Right ventricle myocardium superior (tissue), 1 donor: ENCODE measurements at regions not wholly inside any gene's neighbourhood (a gene's known extent, or its start where the extent isn't known, plus 50 kb on each side); places are given as distances from the start of the nearest gene placed in this dataset.
A peak's percentile ranks its signal among the peaks of the same experiment; 100 is the strongest.
"Not testable (repeated sequence)": the region's sequence is repeated elsewhere in the genome, so short reads cannot be mapped to it uniquely, and the experiment has no call there.

ENCODE experiments used
- ATAC-seq: fragments of 200-7000 bp; cut with Tn5 transposase; one replicate; pipeline ENCODE4 v1.9.1; 2020; ENCODE audit warnings: mild to moderate bottlenecking; ENCODE audit not compliant: poor library complexity
- DNase-seq: peaks from one replicate; pipeline ENCODE4 v3.0.0-alpha.2; 2020
- intact Hi-C: fragments of 100-400 bp; cut with DNase I; formaldehyde crosslinking; loops from one replicate; pipeline ENCODE4 v1.11.2; 2022
- donor health status: DM: no; HTN: yes; CAD: no; lungs with severe emphysema.

DNA sequence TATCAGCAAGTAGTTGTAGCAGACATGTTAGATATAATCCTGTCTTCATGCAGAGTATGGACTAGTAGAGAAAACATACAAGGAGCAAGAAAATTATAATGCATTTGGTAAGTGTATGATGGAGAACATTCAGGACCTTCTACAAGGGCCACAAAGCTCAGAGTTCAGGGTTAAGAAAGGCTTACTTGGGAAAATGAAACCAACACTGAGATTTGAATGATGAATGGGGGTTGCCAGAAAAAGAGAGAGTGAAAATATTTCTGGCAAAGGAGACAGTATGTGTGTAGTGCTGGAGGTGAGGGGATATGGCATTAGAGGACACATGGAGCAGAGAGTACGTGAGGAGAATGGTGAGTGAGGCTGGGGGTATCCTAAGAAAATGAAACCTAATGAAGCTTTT is 169.8 kb upstream of the STK32A start:
- ATAC-seq, result no peak
- DNase-seq, result no peak
- intact Hi-C loops, result no loop called here

DNA sequence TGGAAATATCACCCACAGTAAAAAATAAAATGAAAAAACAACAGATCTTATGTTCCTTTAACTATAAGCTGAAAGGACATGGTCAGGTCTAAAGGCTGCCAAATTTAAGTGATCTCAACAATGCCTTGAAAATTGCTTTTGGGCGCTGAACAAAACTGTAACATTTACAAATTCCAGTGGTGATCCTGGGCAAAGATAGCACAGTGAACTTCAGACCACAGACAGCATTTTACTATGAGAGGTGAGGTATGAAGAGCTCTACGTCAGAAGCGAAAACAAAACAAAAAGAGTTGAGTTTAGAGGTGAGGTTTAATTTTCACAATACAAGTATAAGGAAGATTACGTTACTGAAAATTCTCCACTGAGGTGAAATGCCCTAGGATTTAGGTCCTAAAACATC is 165.8 kb upstream of the STK32A start:
- ATAC-seq, result no peak
- intact Hi-C loops, result no loop called here
- no peak for DNase-seq

DNA sequence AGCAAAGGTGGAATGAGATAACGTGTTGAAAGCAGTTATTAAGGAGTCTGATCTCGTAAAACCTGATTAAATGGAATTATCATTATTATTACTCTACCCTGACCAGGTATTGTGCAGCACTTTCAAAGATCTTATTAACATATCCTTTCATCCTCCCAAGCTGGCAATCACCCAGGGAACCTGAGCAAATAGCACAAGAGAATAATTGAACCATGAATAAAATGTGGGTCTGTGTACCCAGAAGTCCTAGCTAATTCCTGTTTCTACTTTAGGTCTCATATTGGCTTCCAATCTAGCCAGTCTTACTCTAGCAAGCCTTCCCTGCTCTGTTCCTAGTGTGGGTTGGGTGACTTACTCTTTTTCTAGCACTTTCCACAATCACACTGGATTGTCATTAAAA is 162.2 kb upstream of the STK32A start:
- intact Hi-C loops, result no loop called here
- ATAC-seq, result no peak
- no peak for DNase-seq

DNA sequence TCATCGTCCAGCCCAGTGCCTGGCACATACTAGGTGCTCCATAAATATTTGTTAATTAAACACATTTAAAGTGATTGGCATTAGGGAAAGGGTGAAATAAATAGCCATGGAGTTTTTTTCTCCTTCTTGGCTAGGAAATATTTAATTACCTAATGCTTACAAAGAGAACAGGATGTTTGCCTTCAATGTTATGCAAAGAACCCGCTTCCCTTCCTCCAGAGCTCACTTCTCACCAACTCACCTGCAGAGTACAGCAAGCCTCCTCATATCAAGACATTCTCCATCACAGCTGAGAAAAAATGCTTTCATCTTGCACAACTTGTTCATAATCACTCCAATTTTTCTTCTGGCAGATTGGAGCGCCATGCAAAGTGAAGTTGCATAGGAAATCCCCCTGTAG is 161.7 kb upstream of the STK32A start:
- intact Hi-C loops, result no loop called here
- no peak for ATAC-seq
- DNase-seq, result no peak

DNA sequence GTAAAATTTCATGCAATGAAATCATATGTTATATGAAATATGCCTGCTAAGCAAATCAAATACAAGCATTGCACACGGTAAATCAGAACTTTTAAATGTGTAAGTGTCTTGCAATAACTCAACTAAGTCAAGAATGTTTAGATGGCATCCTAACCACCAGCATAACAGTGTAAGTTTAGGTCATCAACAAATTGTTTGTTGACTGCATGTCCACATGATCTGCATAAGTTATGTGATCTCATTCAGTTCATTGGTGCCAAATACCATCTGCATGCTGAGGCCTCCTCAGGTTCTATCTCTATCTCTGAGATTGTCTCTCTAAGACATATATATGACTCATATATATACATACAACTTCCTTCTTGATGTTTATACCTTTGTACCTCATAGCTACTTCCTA is 159.6 kb upstream of the STK32A start:
- DNase-seq, result no peak
- ATAC-seq, result no peak

DNA sequence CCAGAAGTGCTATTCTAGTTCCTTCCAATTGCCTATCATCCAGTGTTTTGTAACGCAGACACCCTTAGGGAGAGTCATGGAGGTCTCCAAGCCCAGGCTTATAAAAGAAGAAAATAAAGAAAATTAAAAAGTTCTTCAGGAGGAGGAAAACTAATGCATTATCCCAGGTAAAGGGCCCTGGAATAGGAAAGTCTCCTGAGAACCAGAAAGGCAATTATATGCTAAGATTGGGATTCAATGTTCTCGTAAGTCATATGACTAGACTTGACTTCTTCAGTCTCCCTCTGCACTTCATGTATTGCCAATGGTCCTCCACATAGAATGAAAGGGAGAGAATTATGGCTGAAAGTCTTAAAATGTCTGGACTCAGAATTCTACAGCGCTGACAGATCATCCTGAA is 154.4 kb upstream of the STK32A start:
- DNase-seq (no peak), ATAC-seq (no peak)
- intact Hi-C loops, result no loop called here

More for the DNA sequence above, 159.6 kb upstream of the STK32A start:
- intact Hi-C loops, result no loop called here

DNA sequence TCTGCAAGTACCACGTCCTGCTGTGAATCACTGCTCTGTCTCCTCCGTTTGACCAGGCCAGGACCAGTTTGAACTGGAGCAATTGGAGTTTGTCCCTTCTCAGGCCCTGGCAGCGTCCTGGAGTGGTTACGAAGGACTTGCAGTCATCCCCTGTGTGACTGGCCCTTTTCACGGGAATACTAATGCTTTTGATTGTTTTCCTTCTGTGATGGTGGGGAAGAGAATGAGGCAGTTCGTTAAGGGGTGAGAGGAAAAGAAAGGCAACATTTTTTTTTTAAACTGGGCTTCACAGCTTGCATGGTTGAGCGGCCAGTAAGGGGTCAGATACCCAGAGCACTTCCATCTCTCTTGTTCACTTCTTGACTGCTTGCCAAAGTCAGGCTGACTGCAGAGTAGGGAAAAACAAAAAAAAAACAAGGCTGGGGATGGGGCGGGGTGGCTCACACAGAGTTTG is 153.5 kb upstream of the STK32A start:
- no peak for ATAC-seq
- intact Hi-C loops, result no loop called here
- DNase-seq, result no peak

DNA sequence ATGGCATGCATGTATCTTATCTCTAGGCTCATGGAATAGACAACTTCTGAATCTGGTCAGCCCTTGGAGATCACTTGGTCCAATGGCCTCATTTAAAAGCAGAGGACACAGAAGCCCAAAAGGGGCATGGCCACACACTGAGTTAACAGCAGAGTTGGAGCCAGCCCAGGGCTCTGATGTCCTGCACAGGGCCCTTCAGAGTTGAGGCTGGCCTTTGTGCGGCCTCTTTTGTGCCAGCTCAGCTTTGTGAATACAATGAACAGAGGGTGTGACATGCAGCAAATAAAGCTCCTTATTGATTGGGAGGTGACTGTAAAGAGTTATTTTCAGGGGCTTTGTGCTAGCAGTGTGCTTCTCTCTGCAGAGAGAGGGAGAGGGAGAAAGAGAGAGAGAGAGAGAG is 150.1 kb upstream of the STK32A start:
- intact Hi-C loops, result no loop called here
- no peak for DNase-seq
- ATAC-seq, result no peak

DNA sequence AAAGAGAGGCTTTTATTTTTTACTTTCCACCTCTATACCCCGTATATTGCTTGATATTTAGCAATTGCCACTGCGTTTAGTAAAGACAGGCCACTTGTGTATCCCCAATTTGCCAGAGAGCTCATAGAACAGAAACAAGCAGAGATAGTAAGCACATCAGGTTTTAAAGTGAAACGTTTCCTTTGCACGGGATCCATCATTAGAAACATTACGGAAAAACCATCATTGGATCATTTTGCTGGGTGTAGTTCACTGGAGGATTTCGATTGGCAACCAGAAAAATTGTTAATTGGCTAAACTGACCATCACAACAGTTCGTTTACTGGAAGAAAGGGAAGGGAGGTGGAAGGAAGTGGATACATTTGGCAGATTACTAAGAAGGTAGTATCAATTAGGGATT is 149.4 kb upstream of the STK32A start:
- no peak for ATAC-seq
- no peak for DNase-seq
- intact Hi-C loops, result no loop called here

DNA sequence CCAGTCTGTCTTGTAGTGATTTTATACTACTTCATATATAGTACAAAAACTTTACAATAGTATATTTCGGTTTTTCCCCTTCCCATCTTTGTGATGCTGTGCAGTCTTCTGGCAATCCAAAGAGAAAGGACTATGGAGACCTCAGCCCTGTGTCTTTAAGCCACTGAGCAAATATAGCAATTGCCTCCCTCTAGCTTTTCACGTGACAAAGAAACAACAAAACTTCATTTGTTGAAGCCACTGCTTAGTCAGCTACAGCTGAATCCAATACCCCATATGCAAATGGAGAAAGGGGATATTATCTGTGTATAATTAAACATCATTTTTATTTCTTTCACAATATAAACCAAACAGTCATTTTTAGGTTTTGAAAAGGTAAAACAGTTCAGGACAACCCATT is 142.8 kb upstream of the STK32A start:
- ATAC-seq, result no peak
- DNase-seq, result no peak
- intact Hi-C loops, result no loop called here

DNA sequence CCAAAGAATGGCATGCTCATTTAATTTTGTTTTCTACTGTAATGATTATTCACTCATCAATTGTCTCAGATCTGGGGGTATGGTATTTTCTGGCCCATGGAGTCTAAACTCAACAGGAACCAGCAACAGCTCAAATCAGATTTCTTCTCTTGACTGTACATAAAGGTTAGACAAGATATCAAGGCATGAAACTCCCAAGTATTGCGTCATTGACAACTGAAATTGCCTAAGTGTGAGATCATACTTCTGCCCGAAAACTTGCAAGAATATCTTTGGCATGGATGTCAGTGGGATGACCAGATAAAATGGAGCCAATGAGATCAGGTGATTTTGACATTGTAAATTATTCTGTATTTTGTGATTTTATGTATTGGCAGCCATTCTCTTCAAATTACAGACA is 141.7 kb upstream of the STK32A start:
- ATAC-seq (no peak), DNase-seq (no peak)
- intact Hi-C loops, result no loop called here

DNA sequence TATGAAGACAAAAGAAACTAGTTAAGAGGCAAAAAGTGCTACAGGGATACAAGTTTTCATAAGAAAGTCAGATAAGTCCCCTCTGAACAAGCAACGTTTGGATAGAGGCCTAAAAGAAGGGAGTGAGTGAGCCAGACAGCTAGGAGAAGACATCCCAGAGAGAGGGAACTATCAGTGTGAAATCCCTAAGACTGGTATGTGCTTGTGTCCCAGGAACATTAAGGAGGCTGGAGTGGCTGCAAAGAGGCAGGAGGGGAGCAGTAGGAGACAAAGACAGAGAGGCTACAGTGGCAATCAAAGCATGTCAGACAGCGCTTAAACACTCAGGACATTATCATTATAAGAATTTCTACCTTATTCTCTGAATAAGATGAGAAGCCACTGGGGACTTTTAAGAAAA is 139.1 kb upstream of the STK32A start:
- intact Hi-C loops, result no loop called here
- no peak for ATAC-seq
- no peak for DNase-seq

DNA sequence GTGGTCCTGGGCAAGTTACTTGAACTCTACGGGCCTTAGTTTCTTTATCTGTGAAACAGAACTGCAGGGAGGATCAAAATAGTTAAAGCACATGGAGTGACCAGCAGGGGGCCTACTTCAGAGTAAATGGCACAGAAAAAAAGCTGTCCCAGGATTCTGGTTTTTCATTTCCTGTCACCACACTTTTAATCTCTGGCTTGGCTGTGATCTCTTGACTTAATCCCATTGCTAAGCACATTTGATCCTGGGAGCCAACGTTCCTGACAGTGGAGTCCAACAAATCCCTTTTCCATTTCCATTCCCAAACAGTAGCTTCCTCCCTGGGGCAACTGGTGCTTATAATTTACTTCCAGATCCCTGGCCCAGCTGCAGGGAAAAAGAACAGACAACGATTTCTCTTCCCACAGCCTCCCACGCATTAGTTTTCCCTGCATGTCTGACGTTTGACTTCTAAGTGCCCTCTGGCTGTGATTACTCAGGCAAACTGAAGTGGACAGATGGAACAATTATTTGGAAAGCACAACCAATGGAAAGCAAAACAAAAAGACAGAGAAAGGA is 136.5 kb upstream of the STK32A start:
- intact Hi-C loops, result no loop called here
- DNase-seq, result no peak
- peak; percentile 57 for ATAC-seq

DNA sequence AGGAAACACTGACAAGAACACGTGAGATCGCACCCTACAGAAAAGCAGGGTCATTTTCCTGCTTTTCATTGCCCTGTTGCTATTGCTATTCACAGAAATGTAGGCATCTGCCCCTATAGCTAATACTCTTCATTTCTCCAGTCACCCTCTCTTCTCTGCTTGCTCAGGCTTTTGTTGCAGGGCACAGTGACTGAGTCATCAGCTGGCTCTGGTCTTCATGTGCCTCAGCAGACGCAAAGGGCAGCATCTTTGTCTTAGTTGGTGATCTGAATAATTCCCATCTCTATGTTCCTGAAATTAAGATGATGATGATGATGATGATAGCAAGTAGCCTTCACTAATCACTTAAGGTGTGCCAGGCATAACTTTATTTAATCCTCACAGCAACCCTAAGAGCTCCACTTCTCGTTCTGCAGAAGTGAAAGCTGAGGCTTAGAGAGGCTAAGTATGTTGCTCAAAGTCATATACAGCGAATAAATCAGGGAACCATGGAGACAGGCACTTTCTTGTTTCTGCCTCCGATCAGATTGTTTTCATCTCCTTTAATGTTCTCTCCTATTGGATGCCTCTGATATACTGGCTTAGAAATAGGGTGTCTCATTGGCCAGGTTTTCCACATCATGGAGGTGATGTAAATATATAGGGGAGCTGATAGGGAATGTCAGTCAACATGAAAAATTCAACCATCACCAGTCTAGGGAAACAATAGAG is 133.0 kb upstream of the STK32A start:
- ATAC-seq (no peak), DNase-seq (no peak)
- intact Hi-C loops, result no loop called here

DNA sequence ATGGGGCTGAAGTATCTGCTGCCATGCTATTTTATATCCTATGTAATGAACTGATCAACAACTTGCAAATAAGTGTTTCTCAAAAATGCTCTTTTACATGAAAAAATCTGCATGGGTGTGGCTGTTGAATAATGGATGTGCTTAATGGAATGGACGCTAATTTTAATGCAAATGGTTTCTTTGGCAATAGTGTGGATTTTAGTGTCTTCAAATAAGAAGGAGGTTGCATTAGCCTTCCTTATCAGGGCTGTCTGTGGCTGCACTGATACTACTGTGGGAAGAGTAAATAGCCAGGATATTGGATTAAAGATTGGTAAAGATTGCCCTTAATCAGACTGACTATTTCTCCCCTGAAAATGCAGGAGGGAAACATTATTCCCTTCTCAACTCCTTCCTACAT is 121.9 kb upstream of the STK32A start:
- no peak for ATAC-seq
- no peak for DNase-seq
- intact Hi-C loops, result no loop called here

DNA sequence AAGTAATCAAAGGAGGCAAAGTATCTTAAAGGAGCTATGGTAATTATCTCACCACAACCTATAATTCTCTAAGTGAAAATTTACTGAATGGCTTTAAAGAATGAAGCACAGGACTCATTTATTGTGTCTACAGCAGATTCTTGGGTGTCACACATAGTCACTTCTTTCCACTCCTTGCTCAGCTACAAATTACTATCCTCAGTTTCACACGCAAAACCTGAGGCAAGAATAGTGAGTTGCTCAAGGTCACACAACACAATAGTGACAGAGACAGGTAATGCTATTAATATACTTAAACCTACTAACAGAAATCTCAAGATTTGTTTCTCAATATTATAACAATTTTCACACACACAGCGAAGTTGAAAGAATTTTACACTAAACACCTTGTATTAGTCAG is 120.9 kb upstream of the STK32A start:
- intact Hi-C loops, result no loop called here
- no peak for DNase-seq
- ATAC-seq, result no peak

DNA sequence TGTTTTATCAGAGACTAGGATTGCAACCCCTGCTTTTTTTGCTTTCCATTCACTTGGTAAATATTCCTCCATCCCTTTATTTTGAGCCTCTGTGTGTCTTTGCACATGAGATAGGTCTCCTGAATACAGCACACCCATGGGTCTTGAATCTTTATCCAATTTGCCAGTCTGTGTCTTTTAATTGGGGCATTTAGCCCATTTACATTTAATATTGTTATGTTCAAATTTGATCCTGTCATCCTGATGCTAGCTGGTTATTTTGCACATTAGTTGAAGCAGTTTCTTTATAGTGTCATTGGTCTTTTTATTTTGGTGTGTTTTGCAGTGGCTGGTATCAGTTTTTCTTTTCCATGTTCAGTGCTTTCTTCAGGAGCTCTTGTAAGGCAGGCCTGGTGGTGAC is 95.1 kb upstream of the STK32A start:
- intact Hi-C loops, DNase-seq, ATAC-seq: not testable (repeated sequence)

DNA sequence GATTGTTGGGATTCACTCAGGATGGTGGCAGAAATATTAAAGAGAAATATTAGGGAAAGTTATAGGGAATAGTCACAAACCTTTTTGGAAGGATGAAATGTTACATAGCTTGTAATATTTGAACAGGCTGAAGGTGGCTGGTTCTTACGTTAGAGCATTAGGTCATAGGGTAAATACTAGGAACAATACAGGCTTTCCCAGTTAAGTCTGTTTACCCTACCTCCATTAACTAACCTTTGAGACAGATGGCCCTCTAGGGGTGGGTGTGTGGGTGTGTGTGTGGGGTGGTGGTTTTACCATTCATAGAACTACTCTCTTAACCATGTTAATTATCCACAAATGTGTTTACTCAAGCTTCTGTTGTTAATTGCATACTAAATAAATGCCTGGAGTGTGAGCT is 94.3 kb upstream of the STK32A start:
- intact Hi-C loops, result no loop called here
- ATAC-seq (no peak), DNase-seq (no peak)

DNA sequence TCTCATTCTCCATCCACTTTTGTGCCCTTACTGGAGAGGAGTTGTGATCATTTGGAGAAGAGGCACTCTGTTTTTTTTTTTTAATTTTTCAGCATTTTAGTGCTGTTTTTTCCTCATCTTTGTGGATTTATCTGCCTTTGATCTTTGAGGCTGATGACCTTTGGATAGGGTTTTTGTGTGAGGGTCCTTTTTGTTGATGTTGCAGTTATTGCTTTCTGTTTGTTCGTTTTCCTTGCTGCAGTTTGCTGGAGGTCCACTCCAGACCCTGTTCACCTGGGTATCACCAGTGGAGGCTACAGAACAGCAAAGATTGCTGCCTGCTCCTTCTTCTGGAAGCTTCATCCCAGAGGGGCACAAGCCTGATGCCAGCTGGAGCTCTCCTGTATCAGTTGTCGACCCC is 93.2 kb upstream of the STK32A start:
- DNase-seq, intact Hi-C loops, ATAC-seq: not testable (repeated sequence)

DNA sequence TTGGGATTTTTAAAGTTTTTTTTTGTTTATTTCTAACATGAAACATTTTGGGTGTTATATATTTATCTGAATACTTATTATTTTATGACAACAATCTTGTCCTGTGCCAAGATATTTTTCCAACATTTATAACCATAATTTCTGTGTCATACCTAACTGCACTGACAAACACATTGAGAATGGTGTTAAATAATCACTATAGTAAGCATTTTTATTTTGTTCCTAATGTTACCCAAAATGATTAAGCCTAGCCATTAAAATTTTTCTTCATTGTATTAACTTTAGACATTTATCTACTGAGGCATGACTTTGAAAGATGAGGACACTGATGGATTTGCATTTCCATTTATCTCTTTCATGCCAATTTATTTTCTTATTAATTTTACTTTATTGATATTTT is 91.6 kb upstream of the STK32A start:
- DNase-seq (no peak), ATAC-seq (no peak)
- intact Hi-C loops, result no loop called here

DNA sequence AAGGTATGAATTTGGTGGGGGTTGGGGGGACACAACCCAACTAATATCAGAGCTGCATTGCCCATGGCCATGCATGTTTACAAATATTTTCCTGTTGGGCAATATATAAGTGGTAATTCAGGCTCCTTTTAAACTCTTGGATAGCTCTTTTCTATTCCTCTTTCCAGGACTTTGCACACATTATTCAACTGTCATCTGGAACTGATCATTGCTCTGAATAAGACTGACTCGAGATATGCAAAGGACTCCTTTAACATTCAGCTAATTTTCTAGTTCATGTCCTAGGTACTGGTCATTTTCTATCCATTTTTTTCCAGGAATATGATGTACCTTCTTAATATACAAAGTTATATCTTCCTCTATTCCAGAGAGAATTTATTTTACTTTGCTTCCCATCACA is 89.5 kb upstream of the STK32A start:
- no peak for ATAC-seq

More for the DNA sequence above, 89.5 kb upstream of the STK32A start:
- no peak for DNase-seq
- intact Hi-C loops, result no loop called here
